ENCODE measurements at regions not wholly inside any gene's neighbourhood (a gene's known extent, or its start where the extent isn't known, plus 50 kb on each side); places are given as distances from the start of the nearest gene placed in this dataset.

DNA sequence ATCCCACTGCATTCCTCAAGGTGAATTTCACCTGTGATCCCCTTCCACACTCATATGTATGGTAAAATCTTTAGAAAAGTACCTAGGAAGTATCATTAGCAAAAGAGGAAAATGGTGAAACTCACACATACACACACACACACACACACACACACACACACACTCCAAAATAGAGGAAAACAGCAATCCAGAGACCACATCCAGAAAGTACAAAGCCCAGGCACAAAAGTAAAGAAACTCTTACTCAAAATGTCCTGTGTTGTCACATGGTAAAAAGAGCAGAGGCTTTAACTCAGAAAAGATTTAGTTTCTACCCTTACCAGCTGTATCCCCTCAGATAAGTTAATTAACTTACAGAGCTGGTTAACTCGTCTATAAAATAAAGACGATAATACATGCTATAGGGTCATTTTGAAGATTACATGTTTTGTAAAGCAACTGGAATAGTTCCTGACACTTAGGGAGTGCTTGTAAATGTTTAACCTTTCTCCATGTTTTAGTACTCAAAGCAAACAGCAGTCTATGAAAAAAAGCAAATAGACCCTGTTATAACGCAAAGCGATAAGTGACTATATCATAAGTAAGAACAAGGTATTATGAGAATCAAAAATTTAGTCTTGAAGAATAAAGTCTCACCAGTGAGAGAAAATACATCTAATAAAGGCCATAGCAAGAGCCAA lies 360.0 kb upstream of the LRATD1 start:
- DNase-seq (ENCODE audit: low spot score) = no peak

DNA sequence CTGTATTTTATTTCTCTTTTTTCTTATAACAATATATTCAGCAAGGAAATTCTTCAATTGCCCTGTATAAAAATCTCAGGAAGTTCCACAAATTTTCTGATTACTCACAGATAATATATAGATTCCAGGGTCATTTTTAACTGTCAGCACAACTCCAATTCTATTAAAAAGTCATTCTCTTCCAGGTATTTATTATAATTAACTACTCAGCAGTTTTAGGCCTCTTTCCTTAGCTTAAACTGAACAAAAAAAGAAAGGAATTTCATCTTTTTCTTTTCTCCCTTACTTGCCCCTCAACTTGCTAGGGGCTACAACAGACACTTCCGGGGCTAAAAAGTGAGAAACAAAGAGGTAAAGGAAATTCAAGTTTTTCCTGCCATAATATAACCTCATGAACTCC lies 358.9 kb upstream of the LRATD1 start:
- DNase-seq (ENCODE audit: low spot score) = no peak

DNA sequence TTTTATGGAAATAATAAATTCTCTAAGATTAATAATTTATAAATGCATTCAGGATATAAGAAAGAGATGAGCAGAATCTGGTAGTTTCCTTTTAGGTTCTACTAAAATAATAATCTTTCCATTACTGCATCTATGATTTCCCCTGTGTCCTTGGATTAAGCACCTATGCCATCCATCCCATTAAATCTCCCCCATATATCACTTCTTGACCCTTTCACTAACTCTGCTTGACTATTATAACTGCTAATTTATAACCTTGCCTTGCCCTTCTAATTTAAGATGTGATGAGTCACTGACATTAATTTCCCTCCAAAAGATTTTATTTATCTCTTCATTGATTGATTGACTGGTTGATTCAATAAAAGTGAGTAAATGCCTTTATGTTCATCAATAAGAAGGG lies 348.3 kb upstream of the LRATD1 start:
- no peak for DNase-seq (ENCODE audit: low spot score)

DNA sequence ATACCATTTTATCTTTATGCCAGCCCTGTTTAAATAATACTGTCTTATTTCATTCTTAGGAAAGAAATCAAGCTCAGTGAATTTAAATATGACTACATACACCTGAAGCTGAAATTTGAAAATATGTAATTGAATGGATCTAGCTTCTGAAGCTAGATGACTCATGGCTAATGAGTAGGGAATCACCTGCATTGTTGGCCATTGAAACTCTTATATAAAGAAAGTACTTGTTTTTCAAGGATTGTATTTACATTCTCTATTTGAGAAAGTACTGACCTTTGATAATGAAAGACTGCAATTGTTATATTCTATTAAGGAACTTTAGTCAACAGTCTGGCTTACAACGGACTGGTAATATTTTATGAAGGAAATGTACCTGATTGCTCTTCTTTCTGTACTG lies 346.7 kb upstream of the LRATD1 start:
- DNase-seq (ENCODE audit: low spot score) = no peak

DNA sequence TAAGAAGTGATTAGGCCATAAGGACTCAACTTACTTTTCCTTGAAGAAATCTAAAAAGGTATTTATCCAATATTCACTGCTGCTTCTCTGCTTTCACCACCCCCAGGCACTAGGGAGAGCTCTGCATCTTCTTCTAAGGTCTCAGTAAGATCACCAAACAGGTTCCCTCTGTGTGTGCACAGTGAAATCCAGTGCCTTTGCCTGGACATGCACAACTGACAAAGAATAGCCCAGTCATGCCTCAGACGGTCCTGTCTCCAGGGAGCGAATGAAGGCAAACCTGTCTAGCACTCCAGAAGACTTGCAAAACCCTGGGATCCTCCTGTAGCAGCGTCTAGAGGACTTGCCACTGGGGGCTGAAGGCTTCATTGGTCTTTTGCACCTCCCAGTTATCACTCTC lies 344.5 kb upstream of the LRATD1 start:
- no peak for DNase-seq (ENCODE audit: low spot score)

DNA sequence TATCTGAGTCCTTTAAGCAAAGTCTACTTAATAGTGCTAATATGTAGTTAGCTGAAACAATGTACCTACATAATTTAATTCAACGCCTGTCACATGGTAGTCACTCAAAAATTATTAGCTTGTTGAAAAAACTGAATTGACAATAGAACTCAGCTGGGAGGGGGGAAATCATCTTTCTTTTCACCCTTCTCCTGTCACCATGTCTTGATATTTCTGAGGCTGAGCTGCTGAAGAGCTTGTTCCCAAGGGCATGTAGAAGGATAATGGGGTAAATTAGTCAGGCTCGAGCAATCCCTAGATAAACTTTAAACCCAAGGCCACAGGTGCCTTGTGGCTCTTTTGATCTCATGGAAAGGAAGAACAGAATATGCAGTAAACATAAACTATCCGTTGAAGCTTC lies 339.6 kb upstream of the LRATD1 start:
- DNase-seq (ENCODE audit: low spot score) = no peak

DNA sequence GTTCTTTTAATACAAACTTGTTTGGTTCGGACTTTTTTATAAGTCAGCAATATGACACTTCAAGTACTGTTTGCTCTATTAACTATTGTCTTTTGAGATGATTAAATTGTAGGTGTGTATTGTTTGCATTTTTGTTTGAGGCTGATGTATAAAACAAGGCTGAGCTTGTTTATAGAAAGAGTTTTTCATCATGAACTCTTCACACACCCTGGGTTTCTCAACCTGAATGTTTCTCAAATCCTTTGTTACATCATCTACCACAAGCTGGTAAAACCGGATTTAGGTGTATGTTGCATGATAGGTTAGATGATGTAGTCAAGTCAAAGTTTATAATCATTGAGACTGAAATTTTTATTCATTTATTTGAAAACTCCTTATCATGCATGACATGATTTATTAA lies 335.2 kb upstream of the LRATD1 start:
- no peak for DNase-seq (ENCODE audit: low spot score)

DNA sequence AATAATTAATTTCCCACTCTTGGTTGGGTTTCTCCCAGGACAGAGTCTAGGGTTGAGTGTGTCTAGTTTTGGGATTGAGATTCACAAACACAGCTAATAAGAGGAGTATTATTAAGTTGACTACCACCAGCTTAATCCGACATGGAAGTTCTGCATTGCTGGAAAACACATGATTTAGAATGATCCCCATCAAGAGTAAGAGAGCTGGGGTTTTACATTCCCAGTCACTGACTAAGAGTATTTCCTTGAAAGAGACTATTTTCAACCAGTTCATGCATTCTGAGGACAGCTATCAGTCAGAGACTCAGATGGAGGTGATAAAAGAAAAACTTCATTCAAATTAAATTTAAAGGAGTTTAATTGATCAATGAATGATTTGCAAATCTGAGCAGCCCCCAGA lies 334.6 kb upstream of the LRATD1 start:
- no peak for DNase-seq (ENCODE audit: low spot score)

DNA sequence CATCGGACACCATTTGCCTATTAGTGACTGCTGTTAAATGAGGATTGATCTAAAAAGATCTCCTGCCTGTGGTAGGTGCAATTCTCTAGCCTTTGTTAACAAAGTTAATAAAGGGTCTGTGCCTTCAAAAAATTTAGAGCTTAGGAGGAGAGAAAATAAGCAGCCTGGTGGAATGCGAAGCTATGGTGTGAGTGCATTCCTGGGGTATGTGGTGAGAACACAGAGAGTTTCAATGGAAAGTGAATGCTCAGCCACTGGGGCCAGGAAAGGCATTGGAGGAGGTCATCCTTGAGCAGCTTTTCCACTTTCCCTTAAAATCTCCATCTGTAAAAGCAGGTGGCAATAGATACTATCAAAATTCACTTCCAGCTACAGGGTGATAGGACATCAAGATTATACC lies 331.2 kb upstream of the LRATD1 start:
- DNase-seq (ENCODE audit: low spot score) = no peak

DNA sequence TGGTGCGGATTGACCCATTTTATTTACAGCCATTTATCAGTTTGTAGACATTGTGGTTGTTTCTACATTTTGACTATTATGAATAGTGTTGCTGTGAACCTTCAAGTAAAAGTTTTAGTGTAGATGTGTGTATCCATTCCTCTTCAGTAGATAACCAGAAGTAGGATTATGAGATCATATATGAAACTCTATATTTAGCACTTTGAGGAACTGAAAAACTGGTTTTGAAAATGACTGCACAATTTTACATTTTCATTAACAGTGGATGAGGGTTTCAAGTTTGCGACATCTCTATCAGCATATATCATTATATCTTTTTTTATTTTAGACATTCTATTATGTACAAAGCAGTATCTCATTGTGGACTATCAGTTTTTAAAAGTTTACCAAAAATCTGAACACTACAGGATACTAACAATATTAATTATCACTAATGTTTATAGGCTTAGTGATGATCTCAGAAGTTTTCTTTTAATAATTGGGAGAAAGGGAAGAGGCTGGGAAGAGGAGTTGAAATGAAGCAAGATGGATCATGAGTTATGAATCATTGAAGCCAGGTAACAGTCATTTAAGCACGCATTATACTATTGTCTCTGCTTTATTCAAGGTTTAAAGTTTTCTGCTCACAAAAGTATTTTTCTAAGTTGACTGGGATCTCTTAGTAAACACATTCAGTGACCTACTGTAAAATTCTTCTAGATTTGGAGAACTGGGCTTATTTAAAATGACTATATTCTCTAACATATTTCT lies 329.0 kb upstream of the LRATD1 start:
- DNase-seq (ENCODE audit: low spot score) = no peak

DNA sequence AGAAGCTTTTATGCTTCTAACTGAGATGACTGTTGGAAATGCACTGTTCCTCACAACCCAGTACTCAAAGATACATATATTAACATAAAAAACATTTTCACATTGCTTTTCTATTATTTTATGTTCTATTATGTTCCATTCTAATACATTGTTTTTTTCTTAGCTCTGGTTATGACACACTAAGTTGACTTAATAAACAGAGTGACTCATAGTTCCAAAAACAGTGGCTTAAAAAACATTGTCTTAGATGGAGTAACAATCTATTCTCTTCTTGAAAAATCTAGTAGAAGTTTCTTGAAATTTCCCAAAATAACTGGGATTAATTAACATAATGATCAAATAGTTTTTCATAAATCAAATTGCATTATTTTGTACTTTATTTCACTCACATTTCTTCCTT lies 328.2 kb upstream of the LRATD1 start:
- no peak for DNase-seq (ENCODE audit: low spot score)

DNA sequence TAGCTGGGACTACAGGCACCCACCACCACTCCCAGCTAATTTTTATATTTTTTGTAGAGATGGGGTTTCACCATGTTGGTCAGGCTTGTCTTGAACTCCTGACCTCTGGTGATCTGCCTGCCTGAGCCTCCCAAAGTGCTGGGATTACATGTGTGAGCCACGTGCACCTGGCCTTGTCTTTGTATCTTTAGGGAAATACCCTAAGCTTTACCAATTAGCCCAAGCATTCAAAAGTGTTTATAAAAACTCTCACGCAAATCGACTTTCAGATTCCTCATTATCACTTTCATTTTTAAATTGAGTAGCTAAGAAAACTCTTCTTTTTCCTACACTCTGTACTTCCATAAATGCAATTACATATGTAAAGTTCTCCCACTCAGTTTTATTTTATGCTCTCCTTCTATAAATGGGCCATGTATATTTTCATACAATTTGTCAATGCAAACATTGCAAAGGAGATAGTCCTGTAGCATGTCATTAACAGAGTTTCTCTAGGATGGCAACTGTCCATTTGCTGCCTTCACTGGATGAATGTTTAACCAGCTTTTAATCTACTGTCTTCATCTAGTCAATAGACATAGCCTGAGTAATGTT lies 326.2 kb upstream of the LRATD1 start:
- DNase-seq (ENCODE audit: low spot score) = no peak

DNA sequence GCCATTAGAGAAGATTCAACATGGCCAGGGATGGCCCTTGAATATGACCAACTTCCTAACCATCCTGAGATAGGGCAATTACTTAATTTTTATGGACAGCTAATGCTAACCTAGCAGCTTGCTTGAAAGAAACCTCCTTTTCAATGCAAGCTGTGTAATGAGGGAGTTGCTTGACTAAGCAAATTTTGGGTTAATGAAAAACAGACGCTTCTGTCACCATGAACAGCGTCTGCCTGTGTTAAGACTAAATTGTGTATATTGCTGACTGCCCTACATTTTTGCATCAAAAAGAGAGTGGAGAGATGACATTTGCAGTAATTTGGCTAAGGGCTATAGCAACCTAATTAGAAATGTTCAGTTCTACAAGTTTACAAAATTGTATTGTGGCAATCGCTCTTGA lies 319.2 kb upstream of the LRATD1 start:
- DNase-seq (ENCODE audit: low spot score) = no peak

DNA sequence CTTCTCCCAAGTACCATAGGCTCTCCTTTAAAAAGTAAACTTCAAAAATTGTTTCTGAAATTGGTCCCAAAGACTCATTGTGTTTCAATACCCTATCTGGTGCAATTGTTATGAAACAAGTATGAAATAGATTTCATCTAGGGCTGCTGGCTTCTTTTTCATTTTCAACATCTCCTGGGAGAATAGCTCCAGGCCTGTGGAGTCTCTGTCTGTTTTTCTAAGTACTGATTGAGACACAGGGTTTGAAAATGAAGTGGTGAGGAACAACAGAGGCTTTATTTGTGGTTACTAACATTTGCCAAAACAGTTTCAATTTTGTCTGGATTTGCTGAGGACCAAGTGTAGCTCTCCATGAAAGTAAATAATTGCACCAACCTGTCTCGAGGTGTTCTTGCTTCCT lies 315.9 kb upstream of the LRATD1 start:
- no peak for DNase-seq (ENCODE audit: low spot score)

DNA sequence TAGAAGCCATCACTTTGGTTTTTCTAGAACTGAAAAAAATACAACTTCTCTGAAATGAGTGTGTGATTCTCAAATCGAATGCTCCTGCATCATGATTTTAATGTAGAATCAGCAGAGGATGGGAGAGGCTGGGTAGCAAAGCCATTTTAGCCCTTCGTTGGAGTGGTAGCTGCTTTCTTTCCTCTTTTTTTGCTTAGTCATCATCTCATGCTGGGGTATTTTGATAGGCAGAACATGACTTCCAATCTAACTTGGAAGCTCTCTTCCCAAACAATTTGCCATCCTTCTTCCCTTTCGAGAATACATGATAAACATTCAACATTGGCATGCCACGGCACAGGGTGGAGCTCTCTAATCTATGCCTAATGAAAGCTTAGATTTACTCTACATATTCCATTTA lies 311.2 kb upstream of the LRATD1 start:
- DNase-seq (ENCODE audit: low spot score) = no peak

DNA sequence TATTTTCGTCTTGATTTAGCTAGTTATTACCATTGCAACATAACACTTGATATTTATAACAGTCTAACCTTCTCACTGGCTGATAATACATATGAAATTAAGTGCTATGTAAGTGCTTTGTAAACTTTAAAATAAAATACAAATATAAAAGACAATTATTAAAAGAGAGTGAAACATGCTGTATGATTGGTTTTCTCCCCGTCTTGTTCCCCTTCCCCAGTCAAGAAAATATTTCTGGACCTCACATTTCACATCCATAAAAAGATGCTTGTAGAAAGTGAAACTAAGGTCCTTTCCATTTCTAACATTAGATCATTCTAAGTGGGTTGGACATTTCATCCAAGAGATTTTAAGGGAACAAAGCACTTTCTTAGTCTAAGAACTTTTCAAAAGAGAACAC lies 310.2 kb upstream of the LRATD1 start:
- DNase-seq (ENCODE audit: low spot score) = no peak

DNA sequence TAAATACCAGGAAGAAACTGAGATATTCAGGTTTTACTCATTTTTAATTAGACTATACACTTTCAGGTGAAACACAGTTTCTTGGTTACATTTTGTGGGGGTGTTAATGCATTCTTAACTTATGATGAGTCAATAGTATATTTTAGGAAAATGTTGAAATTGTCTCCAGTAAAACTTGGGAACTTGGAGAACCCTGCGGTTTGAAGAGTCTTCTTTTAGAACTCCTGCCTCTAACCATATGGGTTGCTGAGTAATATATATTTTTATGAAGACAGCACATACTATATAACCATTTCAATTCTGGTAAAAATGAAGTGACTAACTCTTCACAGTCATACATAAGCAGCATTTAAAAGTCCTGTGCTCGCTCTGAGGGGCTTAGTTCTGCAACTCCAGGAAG lies 308.2 kb upstream of the LRATD1 start:
- no peak for DNase-seq (ENCODE audit: low spot score)

DNA sequence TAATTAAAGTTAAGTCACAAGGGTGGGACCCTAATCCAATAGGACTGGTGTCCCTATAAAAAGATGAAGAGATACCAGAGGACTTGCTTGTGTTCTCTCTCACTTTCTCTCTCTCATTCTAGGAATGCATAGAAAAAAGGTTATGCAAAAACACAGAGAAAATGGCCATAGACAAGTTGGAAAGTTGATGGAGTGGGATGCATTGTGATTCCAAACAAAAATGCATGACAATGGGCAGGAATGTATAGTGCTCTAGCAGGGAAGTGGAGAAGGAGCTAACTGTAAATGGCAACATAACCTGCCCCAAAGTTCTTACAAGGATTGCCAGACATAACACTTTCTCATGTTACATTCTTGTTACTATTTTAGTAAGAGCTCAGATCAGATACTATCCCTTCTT lies 301.6 kb upstream of the LRATD1 start:
- DNase-seq (ENCODE audit: low spot score) = no peak

DNA sequence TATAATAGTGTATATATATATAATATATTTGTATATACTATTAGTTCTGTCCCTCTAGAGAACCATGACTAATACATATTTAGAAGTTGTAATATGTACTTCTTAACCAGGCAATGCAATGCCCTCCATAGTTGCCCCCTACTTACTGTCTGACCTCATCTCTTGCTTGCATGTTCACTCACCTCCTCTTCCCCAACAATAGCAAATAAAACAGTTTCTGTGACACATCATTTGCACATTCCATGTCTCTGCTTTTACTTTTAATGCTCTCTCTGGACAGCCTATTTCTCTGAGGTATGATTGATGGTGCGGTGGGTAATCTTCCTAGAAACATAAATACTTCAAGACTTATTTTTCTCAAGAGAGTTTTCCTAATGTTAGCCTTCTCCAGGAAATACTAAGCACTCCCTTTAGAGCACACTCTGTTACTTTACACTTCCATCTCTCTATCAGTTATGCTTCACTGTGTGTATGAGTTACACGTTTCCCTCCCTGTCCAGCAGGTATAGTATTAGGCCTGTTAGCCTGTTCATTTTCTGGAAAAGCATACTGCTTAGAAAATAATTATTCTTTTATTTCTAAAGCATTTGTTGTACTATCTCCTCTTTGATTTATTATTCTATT lies 295.6 kb upstream of the LRATD1 start:
- no peak for DNase-seq (ENCODE audit: low spot score)

DNA sequence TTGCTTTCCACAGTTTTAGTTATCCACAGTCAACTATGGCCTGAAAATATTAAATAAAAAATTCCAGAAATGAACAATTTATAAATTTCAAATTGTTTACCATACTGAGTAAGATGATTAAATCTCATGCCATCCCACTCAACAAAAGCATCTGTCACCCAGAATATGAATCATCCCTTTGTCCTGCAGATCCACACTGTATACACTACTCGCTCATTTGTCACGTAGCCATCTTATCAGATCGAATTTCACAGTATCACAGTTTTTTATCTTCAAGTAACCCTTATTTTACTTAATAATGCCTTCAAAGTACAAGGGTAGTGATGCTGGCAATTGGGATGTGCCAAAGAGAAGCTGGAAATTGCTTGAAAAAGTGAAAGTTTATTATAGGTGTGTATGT lies 291.8 kb upstream of the LRATD1 start:
- no peak for DNase-seq (ENCODE audit: low spot score)

DNA sequence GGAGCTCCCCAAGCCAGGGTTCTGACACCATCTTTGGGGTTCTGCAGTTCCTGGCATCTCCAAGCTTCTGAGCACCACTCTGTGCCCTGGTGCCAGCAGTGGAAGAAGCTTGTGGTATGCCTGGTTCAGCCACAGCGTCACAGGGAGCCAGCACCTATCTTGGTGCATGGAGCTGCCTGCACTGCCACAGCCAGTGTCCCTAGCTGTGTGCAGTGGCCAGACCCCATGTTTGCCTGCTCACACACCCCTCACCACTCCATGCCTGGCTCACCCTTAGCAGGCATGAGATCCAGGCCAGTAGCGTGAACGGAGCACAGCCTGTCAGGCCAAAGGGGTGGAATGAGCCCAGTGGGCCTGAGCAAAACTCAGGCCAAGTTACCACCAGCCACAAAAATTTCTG lies 290.2 kb upstream of the LRATD1 start:
- DNase-seq (ENCODE audit: low spot score) = no peak

DNA sequence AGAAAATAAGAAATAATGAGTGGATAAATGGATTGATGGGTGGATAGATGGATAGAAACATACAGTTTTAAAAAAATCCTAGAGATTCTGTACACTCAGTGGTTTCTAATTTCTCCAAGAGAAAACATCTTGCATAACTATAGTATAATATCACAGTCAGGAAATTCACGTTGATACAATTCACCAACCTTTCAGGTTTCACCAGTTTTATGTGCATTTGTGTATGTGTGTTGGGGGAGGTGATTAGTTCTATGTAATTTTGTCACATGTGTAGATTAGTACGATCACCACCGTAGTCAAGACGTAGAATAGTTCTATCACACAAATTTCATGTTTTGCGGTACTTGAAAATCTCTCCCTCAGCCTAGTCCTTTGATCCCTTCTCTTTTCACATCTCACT lies 288.2 kb upstream of the LRATD1 start:
- no peak for DNase-seq (ENCODE audit: low spot score)

DNA sequence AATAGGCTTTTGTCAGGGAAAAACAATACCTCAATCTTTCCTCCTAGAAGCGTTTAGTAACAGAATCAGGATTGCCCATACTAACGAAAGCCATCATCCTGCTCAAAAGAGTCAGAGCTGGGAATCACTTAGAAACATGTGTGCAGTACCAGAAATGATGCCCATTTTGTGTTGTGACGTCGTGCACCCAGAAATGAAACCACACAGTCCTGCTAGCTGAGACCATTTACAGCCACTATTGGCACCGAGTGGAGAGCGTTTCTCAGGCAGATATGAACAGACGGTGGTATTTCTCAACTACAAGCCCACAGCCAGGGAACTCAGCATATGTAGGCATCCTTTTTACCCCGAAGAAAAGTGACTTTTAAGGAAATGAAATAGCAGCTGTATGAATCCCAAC lies 284.3 kb upstream of the LRATD1 start:
- DNase-seq (ENCODE audit: low spot score) = no peak
